Stimulated activated CD4-positive, alpha-beta T cell treated with anti-CD3 and anti-CD28 coated beads, TNF-alpha, amount 100 ng/mL, for 24 hours (primary cell): ENCODE measurements at regions not wholly inside any gene's neighbourhood (a gene's known extent, or its start where the extent isn't known, plus 50 kb on each side); places are given as distances from the start of the nearest gene placed in this dataset.
"Not testable (repeated sequence)": the region's sequence is repeated elsewhere in the genome, so short reads cannot be mapped to it uniquely, and the experiment has no call there.

ENCODE experiments used
- DNase-seq, 3 experiments: peaks; one replicate each; pipeline ENCODE4 v3.0.0-alpha.2; 2020; ENCODE audit warnings: low read depth in 3 of 3

DNA sequence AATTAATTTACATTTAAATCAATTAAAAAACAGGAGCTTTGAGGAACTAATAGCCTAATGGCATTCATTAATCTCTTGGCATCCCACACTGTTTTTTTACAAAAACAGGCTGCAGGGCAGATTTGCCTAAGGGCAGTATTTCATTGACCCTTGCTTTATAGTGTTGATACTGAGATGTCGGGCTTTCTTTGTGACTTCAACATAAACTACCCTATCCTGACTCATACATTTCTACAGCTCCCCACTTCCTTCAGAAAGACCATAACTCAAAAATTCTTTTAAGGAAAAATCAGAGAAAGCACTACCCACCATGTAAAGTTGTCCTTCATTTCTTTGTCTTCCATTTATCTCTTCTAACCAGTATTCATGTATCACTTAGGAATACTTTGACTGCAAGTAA lies 92.2 kb upstream of the NT5E start:
- DNase-seq: no peak

DNA sequence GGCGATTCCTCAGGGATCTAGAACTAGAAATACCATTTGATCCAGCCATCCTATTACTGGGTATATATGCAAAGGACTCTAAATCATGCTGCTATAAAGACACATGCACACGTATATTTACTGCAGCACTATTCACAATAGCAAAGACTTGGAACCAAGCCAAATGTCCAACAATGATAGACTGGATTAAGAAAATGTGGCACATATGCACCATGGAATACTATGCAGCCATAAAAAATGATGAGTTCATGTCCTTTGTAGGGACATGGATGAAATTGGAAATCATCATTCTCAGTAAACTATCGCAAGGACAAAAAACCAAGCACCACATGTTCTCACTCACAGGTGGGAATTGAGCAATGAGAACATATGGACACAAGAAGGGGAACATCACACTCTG lies 93.1 kb upstream of the NT5E start:
- DNase-seq: not testable (repeated sequence)

DNA sequence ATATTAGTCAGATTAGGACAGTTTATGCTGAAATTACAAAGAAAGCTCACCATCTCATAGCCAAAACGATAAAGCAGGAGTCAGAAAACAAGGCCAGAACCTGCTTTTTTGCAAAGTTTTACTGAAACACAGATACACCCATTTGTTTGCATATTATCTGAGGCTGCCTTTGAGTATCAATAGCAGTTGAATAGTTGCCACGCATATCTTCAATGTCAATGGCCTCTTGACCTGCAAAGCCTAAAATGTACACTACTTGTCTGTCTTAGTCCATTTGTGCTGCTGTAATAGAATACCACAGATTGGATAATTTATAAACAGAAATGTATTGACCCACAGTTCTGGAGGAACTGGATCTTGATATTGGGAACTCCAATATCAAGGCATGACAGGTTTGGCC lies 94.1 kb upstream of the NT5E start:
- DNase-seq: no peak

DNA sequence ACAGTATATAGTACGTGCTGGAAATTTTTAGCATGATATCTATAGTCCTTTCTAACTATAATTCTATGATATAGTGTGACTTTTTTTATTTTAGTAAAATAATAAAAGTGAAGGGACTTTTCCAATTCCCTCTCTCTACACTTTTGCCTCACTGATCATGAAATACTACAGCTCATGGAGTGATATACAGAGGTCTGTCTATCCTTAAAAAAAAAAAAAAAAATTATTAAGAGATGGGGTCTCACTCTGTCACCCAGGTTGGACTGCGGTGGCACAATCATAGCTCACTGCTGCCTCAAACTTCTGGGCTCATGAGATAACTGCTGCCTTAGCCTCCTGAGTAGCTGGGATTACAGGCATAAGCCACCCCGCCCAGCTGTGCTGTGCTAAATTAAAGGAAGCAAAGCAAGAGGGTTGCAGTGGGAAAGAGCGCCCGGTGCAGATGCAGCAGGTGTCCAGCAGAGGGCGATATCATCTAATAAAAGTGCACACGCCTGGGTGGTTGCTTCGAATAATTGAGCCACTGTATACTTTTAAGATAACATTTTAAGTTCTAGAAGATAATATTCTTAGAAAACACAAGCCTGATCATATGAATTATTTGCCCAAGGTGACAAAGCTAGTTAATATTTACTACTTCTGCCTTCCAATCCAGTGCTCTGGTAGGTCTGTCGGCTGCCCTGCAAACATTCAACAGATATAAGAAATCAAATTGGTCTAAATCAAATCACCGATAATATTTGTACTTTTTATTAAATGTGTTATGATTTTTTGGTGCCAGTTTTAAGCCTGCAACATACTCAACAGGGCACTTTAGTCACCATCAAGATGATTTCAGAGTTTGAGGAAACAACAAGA lies 94.9 kb upstream of the NT5E start:
- DNase-seq: peak; percentile 3 to 53 (median 33)

DNA sequence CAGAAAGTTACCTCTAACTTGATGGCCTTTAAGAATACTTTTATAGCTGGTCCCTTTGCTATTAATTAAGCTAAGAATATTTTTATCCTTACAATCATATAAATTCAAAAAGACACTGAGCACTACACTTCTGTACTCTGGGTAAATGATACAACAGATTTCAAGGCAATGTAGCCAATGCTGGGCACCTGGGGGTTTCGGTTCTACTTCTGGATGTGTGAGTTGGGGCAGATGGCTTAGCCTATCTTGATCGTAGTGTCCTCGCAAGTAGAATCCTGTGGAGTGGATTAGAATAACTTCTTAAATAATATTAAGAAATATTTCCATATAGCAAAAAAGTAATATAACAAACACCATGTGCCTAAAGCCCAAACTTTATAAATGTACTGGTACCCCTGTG lies 96.9 kb upstream of the NT5E start:
- DNase-seq: no peak

DNA sequence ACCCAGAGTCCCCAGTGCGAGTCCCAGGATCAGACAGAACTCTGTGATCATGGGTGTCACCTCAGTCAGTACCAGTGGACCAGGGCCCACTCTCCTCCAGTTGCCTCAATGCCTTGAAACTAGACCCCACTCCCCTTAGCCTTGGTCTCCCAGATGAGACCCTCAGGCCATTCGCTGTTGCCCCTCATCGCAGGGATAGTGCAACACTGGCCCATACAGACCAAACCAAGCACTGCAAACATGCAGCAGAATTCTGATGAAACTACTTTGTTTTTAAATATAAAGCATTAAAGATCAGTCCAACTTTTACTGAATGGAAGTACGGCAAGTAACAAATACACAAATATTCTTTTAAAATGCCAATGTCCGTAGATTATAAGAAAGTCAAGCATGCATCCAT lies 101.2 kb upstream of the NT5E start:
- DNase-seq: no peak

DNA sequence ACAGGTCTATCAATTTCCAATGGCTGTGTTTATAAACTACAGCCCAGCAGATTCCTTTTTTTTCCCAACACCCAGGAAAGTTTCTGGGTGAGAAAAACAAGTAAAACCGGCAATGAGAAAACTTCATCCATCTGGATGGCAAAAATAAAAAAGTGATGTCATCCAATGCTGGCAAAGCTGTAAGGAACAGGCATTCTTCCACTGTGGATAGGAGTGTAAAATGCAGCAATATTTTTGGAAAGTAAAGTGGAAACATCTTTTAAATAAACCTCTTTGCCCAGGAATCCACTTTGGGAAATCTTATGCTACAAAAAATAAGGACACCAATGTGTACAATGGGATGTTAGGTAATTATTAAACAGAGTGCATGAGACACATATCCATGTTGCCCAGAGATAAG lies 102.1 kb upstream of the NT5E start:
- DNase-seq: no peak

DNA sequence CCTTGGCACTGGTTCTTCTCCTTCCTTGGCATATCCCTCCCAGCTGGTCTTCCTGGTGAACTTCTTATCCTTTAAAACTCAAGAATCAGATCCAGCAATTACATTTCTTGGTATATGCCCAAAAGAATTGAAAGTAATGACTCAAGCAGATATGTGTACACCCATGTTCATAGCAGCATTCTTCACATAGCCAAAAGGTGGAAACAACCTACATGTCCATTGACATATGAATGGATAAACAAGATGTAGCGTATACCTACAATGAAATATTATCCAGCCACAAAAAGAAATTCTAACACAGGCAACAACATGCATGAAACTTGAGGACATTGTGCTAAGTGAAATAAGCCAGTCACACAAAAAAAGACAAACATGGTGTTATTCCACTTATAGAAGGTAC lies 103.7 kb upstream of the NT5E start:
- no peak for DNase-seq

DNA sequence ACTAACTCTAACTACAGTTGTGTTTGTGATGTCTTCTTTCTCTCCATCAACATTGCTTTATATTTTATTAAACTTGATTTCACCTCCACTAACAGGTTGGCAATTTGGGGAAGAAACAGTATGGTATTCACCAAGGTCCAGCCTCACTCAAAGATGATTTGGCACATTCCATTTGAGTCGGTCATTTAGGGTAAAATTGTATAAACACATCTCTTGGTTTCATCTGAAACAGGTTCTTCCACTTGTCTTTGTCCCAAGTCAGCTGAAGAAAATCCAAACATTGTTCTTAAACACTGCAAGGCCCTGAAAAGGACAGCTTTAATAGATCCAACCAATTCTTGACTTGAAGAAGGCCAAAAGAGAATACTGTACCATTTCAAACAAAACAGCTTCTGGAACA lies 104.9 kb upstream of the NT5E start:
- no peak for DNase-seq

DNA sequence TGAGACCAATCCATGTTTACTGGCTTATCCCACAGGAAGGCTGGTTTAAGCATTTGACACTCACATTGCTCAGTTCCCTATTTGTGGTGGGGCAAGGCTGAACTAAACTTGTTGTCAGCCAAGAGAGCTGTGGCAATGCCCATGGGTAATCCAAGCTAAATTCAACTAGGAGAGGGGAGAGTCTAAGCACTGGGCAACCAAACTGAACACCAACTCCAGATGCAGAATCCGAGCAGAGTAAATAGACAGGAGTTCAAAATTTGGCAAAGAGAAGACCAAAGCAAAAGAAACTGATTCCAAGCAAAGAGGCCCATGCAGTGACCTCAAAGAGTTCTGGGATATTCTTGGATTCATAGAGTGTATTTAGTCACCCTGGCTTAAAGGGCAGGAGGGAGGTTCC lies 106.5 kb upstream of the NT5E start:
- DNase-seq: no peak

DNA sequence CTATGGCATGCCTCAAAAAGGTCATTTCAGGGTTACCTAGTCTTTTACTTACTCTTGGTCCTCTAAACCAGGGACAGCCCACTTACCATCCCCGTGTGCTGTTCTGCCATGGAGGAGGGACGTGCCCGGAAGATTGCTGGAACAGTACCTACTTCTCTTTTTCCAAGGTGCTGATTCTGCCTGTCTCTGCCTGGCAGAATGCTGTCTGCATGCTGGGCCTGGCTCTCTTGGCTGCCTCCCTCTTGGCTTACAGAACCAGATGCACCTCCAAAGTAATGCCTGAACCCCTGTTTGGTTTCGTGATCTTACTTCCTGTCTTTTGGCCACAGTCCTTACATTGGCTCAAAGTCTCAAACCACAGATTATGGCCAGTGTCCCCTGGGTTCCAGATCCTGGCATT lies 120.7 kb upstream of the NT5E start:
- DNase-seq: no peak

DNA sequence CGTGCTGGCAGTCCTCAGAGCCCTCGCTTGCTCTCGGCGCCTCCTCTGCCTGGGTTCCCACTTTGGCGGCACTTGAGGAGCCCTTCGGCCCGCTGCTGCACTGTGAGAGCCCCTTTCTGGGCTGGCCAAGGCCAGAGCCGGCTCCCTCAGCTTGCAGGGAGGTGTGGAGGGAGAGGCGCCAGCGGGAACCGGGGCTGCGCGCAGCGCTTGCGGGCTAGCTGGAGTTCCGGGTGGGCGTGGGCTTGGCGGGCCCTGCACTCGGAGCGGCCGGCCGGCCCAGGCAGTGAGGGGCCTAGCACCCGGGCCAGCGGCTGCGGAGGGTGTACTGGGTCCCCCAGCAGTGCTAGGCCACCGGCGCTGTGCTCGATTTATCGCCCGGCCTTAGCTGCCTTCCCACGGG lies 124.1 kb upstream of the NT5E start:
- DNase-seq: not testable (repeated sequence)

DNA sequence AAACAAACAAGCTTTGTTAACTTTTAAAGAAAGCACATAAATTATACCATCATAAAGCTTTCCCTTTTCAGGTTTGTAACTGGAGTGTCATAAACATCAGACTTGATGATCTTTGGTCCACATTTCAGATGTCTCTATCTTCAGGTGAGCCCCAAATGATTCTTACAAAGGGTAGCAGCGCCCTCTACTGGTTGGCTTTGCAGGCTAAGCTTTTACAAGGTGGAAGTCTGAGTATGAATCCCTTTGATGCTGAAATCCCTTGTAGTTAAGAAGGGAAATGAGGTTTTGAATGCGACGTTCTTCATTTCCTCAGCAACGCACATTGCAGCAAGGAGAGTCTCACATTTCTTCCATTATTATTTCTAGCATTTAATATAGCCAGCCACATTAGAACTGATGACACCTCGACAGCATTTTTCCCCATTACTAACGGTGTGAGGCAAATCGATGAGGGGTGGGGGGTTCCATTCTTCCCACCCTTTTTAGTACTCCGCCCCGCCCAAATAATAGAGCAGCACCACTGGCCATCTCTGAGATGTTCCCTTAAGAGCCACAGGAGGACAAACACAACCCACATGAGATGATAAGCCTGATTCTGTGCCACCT lies 126.3 kb upstream of the NT5E start:
- peak; percentile 30 to 65 (median 33) for DNase-seq

DNA sequence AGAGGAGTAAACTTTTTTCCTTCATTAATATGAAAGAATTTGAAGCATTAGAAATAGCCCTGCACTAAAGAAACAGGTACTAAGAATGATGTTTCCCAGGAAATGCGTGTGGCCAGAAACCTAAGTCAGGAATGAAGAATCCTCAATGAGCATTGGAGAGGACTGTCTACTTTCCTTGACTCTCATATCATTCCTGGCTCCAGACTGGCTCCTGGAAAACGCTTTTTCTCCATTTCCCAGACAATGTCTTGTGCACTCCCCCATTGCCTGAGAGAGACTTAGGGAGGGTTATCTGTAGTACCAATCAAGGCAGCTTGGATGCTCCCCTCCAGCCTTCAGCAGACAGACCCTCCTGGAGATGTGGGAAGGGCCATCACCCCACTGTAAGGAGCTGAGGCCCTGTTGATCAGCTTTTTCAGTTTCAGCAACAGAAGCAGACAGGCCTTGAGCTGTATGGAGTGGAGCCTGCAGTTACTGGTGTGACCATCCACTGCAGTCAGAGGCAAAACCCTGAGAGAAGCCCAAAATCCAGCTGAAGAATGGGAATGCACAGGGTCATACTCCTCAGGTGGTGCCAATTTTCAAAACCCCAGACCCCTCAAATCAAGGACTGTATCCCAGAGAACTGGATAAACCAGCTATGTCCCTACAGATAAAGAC lies 127.3 kb upstream of the NT5E start:
- no peak for DNase-seq

DNA sequence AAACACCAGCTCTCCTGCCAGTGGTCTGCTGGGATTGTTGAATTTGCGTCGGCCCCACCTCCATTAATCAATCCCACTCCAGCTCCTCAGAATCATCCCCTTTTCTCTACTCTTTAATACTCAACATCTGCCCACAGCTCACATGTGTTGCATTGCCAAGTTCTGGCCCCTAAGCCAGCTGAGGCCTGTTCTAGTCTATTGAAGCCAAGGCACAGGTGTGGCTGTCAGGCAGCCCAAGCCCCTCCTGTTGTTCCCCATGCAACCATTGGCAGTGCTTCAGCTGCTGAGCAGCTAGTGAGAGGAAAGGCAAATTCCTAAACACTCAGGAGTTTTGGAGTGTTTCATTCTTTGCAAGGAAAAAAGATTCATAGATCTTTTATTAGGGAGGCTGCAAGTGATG lies 128.0 kb upstream of the NT5E start:
- DNase-seq: no peak

DNA sequence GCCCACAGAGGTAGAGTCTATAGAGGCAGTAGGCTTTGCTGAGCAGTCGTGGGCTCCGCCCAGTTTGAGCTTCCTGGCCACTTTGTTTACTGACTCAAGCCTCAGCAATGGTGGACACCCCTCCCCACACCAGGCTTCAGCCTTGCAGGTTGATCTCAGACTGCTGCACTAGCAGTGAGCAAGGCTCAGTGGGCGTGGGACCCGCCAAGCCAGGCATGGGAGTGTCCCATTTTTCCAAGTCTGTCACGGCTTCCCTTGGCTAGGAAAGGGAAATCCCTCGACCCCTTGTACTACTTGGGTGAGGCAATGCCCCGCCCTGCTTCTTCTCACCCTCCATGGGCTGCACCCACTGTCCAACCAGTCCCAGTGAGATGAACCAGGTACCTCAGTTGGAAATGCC lies 135.3 kb upstream of the NT5E start:
- DNase-seq: no peak

DNA sequence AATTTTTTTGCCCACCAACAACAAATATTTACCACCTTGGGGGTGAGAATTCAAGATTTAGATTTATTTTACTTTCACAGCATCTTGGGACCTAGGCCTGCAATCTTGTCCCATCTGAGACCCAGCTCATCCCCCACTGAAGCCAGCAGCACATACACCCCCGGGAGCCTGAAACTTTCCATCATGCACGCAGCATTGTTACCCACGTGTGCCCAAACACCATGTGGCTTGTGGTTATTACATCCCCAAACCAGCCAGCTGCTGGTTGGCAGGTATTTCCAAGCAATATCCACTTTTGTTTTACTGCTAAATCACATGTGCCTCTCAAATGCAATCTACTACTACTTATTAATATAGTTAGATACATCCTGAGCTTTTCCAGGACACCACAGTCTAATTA lies 149.3 kb upstream of the NT5E start:
- DNase-seq: no peak

DNA sequence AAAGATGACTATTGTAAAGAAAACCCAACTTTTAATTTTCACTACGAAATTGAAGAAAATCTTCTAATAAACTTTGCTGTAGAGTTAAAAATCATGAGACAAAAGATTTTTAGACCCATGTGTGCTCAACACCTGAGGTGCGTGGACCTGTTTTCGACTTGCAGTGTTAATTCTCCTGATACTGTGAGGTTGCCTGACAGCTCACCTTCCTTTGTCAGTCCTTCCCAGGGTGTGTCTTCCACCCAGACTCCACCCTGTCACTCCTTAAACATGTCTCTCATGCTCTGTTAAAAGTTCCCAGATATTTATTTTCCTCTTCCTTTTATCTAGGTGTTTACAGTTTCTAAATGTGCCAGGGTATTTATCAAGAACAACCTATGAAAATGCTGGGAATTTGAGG lies 151.3 kb upstream of the NT5E start:
- DNase-seq: no peak

DNA sequence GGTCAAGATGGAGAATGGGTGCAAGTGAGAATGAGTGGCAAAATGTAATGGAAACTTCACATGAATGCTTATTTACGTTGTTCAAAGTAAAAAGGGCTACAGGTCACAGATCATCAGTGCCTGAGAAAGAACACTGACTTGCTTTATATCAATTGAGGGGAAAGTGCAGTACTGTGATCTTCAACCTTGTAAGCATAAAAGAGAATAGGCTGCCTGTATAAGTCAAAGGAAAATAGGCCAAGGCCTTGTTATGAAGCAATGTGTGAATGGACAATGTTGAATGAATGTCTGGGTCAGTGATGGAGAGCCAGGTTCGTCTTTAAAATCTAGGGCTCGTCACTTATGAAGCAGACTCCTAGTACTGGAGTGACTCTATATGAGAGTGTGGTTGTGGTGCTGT lies 158.6 kb upstream of the NT5E start:
- no peak for DNase-seq

DNA sequence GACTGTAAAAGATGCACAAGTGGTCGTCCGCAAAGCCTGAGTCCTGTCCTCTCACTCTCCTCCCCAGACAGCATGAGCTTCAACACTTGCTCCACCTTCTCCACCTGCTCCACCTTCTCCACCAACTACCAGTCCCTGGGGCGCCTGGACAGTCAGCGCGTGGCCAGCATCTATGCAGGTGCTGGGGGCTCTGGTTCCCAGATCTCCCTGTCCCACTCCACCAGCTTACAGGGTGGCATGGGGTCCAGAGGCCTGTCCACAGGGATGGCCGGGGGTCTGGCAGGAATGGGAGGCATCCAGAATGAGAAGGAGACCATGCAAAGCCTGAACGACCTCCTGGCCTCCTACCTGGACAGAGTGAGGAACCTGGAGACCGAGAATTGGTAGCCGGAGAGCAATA lies 162.2 kb upstream of the NT5E start:
- DNase-seq: no peak

DNA sequence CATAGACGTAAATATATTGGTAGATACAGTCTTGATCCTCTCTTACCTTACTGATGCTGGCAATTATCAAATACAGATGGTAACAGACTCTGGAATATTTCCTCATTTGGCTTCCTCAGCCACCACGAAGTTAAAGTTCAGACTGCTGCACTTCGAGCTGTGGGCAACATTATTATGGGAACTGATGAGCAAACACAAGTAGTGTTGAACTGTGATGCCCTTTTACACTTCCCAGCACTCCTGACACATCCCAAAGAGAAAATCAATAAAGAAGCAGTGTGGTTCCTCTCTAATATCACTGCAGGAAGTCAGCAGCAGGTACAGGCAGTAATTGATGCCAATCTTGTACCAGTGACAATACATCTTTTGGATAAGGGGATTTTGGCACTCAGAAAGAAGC lies 162.7 kb upstream of the NT5E start:
- DNase-seq: no peak

DNA sequence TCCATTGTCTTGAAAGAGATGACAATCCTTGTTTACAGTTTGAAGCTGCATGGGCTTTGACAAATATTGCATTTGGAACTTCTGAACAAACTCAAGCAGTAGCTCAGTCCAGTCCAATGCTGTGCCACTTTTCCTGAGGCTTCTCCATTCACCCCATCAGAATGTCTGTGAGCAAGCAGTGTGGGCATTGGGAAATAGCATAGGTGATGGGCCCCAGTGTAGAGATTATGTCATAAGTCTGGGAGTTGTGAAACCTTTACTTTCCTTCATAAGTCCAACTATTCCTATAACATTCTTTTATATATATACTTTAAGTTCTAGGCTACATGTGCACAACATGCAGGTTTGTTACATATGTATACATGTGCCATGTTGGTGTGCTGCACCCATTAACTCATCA lies 163.4 kb upstream of the NT5E start:
- DNase-seq: not testable (repeated sequence)

DNA sequence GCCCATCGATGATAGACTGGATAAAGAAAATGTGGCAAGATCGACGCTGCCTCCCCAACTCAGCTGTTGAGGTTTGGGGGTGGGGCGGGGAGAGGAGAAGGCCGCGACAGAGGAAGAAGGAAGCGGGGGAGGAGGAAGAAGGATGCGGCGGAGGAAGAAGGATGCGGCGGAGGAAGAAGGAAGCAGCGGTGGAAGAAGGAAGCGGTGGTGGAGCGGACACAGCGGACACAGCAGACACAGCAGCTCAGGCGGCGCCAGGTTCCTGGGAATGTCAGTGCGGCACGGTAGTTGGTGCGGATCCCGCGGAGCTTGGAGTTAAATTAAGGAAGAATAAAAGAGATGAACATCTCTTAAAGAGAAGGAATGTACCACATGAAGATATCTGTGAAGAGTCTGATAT lies 163.9 kb upstream of the NT5E start:
- no peak for DNase-seq
